Right ventricle myocardium inferior (tissue), 1 donor: ENCODE measurements at regions not wholly inside any gene's neighbourhood (a gene's known extent, or its start where the extent isn't known, plus 50 kb on each side); places are given as distances from the start of the nearest gene placed in this dataset.
A peak's percentile ranks its signal among the peaks of the same experiment; 100 is the strongest.

Source experiments
- ATAC-seq: fragments of 200-7000 bp; cut with Tn5 transposase; one replicate; pipeline ENCODE4 v1.9.1; 2020; ENCODE audit warnings: mild to moderate bottlenecking, moderate library complexity
- DNase-seq: peaks from one replicate; pipeline ENCODE4 v3.0.0; 2021; ENCODE audit errors: missing footprints
- intact Hi-C: fragments of 100-400 bp; cut with DNase I; formaldehyde crosslinking; loops from one replicate; pipeline ENCODE4 v1.11.0; 2022
- donor health status: DM: no; HTN: yes; CAD: no; lungs with severe emphysema.

DNA sequence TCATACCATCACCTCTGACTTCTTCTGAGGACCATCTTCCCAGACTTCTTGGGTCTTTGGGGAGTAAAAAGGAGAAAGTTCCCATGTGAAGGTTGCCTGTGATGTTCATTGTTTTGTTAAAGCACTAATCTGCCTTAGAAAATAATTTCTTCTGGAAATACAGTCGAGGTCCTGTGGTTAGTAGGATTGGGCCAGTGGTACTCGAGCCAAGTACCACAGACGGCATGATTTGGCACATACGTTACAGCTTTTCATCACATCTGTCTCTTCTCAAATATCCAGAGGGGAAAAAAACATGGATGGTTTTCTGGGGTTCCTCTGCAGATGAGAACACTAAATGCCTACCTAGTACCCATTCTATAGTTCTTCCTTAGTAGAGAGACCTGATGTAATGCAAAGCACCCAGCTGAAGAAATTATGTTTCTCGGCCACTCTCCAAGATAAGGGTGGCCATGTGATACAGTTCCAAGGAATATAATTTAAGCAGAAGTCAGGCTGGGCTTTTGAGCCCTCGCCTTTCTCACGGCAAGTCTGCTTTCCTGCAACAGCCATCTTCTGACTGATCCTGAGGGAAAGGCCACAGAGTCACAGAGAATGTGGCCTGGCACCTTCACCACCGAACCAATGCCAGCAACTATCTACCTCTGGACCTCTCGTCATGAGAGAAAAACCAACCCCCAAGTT is 161.0 kb downstream of the RNF152 start:
- DNase-seq (no peak), ATAC-seq (peak; percentile 77)
- intact Hi-C loops, result loop anchor here (10.0 kb wide), 1 partner anchor 147 kb away; no protein-coding TSS in a partner anchor

- intact Hi-C loops, result loop anchor here (10.0 kb wide), 1 partner anchor 146 kb away; no protein-coding TSS in a partner anchor
- DNase-seq, result no peak
- peak; percentile 49 for ATAC-seq
These were observed 161.6 kb downstream of the RNF152 start for GRCh38 chr18:61731178-61731577.

DNA sequence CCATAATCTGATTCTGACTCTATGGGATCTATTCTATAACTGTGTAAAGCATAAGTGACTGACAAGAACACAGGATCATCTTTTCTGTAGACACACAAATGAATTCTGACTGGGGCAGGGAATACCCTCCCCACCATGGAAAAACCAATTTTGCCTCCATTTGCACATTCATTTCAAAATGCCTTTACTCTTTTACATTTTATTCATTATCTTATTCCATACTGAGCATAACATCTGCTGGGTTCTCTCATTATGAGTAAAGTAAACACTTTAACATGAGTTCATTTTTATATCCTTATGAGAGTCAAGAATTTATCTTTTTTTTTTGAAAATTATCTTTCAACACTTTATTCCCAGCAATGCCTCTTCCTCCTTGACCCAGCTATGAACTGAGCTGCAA is 163.5 kb downstream of the RNF152 start:
- intact Hi-C loops, result no loop called here
- no peak for DNase-seq
- no peak for ATAC-seq

- no peak for DNase-seq
- intact Hi-C loops, result no loop called here
- ATAC-seq, result no peak
These were observed 165.3 kb downstream of the RNF152 start for GRCh38 chr18:61727241-61728193.

- intact Hi-C loops, result no loop called here
- DNase-seq, result no peak
- ATAC-seq, result no peak
These were observed 168.3 kb downstream of the RNF152 start for GRCh38 chr18:61724532-61724931.

GRCh38 chr18:61722247-61722646 is 170.6 kb downstream of the RNF152 start:
- intact Hi-C loops, result no loop called here
- DNase-seq (no peak), ATAC-seq (no peak)

DNA sequence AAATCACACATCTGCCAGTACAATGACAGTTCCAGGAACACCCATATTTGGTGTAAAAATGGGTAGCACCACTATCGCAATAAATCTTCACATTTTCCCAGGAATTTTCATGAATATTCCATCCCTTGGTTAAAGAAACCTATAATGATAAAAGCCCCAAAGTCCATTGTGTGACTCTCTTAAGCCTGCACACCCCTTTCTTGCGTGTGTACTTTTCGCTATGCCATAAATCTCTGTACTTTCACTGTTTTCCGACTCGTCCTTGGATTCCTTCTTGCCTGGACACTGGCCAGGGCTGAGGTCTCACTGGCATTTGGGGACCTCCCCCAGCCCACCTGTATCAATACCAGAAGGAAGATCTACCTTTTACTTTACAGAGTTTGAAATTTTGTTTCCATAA is 172.3 kb downstream of the RNF152 start:
- intact Hi-C loops, result no loop called here
- no peak for DNase-seq
- no peak for ATAC-seq

DNA sequence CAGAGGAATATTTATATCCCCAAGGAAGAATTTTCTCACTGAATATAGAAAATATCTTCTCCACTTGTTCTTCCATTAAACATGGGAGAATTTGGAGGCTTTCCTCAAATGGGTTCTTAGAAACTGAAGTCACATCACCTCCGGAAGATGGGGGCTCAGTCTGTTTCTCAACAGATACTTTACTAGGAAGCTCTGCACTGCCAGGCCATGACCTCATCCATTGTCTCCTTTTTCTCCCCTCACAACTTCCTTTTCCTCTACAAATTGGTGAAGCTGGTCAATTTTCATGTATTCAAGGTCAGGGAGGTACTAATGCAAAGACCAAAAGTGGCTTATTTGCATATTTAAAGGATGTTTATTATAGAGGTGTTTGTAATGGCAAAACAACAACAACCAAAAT is 173.1 kb downstream of the RNF152 start:
- intact Hi-C loops, result no loop called here
- DNase-seq (no peak), ATAC-seq (no peak)

- intact Hi-C loops, result no loop called here
- no peak for DNase-seq
- ATAC-seq, result no peak
These were observed 173.9 kb downstream of the RNF152 start for GRCh38 chr18:61718944-61719343.

DNA sequence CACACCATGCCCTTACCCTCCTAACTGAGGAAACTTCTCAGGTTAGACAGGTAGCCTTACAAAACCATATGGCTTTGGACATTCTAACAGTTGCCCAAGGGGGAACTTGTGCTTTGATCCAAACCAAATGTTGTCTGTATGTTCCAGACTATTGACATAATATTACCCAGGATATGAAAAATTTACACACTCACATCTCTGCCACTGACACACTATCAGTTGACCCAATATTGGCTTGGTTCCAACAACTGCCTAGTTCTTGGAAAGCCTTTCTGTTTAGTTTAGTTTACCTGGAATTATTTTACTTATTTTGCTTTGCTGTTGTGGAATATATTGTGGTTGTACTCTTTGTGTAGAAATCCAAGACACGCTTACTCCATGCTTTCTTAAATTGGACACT is 178.4 kb downstream of the RNF152 start:
- DNase-seq, result no peak
- no peak for ATAC-seq
- intact Hi-C loops, result no loop called here

- DNase-seq (no peak), ATAC-seq (no peak)
- intact Hi-C loops, result no loop called here
These were observed 179.3 kb downstream of the RNF152 start for GRCh38 chr18:61713502-61713901.

DNA sequence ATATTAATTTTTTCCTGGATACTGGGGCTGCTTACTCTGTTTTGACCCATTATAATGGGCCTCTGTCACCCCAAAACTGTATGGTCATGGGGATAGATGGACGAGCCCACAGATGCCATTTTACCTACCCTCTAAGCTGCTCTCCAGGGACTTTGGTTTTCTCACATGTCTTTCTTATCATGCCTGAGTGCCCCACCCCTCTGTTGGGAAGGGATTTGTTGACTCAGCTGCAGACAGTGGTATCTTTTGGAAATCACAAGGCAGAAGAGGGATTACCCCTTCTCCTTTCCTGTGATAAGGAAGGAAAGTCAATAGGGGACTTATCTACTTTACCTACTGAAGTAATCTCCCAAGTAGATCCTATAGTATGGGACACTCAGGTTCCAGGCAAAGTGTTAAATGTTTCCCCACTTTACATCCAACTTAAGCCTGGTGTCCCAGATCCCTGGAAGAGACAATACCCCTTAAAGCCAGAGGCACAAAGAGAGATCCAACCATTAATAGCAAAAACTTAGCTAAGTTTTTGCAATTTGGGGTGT is 182.7 kb downstream of the RNF152 start:
- no peak for DNase-seq
- peak; percentile 20 for ATAC-seq
- intact Hi-C loops, result no loop called here

DNA sequence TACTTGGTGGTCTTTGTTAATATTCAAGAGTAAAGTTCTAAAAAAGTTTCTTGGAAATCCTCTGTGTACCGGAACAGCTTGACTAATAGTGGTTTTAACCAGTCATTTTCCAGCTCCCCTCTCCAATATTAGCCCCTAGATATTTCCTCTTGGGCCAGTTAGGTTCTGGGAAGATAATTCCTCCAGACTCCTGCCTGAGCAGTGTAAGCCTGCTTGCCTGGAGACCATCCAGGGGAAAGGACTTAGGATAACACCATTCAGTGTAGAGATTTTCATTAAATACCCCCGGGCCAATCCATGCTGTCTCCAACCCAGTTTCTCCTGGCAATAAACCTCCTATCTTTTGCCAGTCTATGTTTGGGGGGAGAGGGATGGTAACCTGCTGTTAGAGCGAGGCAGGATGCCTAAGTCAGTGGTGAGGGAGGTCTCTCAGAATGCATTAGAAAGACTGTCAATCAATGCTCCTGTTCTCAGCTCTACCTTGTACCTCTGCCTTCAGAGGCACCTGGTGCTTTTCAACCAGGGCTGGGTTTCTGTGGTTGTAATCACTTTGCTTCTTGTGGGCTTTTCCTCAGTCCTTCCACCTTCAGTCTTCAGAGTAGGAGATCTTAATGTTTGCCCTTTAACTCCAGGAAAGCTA is 186.4 kb downstream of the RNF152 start:
- ATAC-seq (no peak), DNase-seq (no peak)
- intact Hi-C loops, result no loop called here

DNA sequence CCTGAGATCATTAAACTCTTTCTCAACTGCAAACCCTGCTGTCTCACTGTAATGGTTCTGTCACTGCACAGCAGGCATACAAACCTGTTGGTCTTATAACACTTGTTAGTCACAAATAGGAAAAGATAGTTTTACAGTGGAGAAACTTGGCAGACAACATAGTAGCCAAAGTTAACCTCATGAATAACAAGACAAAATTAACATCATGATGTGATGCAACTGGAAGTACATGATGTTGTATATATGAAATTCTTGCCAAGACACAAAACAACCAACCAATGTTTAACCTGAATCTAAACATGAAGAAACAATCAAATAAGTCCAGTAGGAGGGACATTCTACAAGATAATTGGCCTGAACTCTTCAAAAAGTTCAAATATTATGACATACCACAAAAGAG is 189.3 kb downstream of the RNF152 start:
- no peak for DNase-seq
- intact Hi-C loops, result no loop called here
- ATAC-seq, result no peak

DNA sequence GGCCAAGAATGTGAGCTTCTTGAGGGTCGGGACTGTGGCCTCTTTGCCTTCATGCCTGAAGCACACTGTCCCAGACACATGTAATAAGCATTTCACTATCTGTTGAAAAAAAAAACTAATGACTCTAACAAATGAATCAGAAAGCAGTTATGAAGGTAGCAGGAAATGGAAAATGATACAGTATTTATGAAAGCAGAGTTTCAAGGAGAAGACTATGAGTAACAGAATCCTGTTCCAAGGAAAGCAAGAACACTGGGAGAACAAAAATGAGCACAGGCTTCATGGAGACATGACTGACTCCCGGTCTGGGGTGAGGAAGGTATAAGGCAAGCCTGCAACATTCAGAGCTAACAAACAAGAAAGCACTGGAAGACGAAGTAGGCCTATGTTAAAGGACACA is 190.8 kb downstream of the RNF152 start:
- intact Hi-C loops, result no loop called here
- no peak for ATAC-seq

DNA sequence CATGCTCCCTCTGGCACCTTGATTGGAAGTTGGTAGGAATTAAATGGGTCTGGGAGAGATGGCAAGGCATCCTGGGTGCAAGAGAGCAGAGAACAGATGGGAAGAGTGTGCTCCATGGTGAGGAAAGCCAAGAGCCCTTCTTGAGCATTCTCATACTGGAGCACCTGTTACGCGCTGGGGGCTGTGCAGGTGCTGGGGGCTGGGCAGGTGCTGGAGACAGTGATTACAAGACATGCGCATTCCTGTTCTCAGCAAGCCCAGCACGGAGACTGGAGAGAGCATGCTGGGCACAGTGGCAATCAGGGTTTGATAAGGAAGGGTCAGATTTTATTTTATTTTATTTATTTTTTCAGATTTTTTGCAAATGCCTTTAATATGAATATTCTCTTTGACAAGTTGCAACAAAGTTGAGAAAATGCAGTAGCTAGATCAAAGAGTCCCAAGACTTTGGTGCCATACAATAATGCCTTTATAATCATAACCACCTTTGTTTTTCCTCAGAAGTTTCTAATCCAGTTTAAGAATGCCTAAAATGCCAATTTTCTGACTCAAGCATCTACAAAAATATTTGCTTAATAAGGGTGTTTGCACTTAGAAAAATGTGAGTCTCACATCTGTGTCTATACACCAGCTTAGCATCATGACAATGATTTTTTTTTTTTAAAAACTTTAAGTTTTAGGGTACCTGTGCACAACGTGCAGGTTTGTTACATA is 193.3 kb downstream of the RNF152 start:
- ATAC-seq, result no peak
- intact Hi-C loops, result no loop called here

More for the DNA sequence above, 190.8 kb downstream of the RNF152 start:
- no peak for DNase-seq

DNA sequence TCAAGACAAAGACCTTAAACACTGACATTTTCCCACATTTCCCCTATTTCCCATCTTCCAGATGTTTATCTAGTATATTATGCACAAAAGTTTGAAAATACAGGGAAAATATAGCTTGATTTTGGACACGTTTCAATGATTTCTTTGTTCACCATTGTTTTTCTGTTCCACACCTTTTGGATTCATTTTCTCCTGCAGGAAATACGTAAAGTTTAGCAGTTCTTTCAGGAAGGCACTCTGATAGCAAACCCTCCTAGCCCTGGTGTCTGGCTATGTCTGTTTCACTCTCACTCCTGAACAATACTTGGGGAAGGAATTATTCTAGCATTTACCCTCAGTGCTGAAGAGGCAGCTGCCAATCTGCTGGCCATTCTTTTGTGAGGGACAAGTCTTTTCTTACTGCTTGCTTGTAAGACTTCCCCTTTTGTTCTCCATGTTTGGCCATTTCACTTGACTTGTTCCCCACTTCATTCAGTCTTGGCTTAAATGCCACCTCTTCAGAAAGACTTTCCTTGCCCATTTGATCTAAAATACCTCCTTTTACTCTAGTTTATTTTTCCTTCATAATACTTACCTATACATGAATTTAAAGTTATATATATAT is 195.4 kb downstream of the RNF152 start:
- intact Hi-C loops, result no loop called here
- ATAC-seq, result no peak
- DNase-seq, result no peak

More for the DNA sequence above, 193.3 kb downstream of the RNF152 start:
- peak; percentile 64 for DNase-seq

- intact Hi-C loops, result no loop called here
- DNase-seq (no peak), ATAC-seq (no peak)
These were observed 198.6 kb downstream of the RNF152 start for GRCh38 chr18:61694236-61694635.
